Cardiac fibroblast (primary cell): ENCODE measurements at regions not wholly inside any gene's neighbourhood (a gene's known extent, or its start where the extent isn't known, plus 50 kb on each side); places are given as distances from the start of the nearest gene placed in this dataset.
"Not testable (repeated sequence)": the region's sequence is repeated elsewhere in the genome, so short reads cannot be mapped to it uniquely, and the experiment has no call there.

Source experiments
- DNase-seq, 2 donors: peaks; one replicate each; pipeline versions ENCODE4 v3.0.0 to v3.0.0-alpha.2; 2010; ENCODE audit warnings: low read depth in 2 of 2
- H3K4me3 ChIP-seq, 2 donors: replicated peaks in 1 of 2; 1 replicate in 1 of 2; 2 replicates in 1 of 2; pipeline ENCODE4 v1.5.1; 2011; ENCODE audit warnings: low read depth in 2 of 2, low read length in 2 of 2, mild to moderate bottlenecking in 2 of 2, moderate library complexity in 1 of 2
- TF ChIP-seq, protein P1 (sequence below): IDR thresholded peaks from one replicate; pipeline ENCODE4 v1.5.1; 2011; ENCODE audit warnings: low read depth, mild to moderate bottlenecking, low read length, inconsistent platforms

DNA sequence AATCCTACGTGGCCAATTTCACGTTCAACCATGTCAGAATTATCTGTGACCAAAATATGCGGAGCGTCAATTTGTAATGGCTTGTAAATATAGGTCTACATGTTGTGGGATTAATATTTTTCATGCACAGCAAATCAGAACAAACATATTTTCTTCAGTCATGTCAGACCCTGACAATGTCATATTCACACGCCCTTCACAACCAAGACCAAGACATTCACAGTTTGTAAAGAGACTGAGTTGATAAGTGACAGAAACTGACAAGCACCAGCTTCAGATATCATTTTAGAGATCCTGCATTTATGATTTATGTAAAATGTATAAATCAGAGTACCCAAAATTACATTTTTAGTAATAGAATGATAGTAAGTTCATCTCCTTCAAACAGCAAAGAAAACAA lies 57.3 kb upstream of the NOVA1 start:
- no peak overlapping the region for H3K4me3 ChIP-seq
- TF ChIP-seq, protein P1, sequence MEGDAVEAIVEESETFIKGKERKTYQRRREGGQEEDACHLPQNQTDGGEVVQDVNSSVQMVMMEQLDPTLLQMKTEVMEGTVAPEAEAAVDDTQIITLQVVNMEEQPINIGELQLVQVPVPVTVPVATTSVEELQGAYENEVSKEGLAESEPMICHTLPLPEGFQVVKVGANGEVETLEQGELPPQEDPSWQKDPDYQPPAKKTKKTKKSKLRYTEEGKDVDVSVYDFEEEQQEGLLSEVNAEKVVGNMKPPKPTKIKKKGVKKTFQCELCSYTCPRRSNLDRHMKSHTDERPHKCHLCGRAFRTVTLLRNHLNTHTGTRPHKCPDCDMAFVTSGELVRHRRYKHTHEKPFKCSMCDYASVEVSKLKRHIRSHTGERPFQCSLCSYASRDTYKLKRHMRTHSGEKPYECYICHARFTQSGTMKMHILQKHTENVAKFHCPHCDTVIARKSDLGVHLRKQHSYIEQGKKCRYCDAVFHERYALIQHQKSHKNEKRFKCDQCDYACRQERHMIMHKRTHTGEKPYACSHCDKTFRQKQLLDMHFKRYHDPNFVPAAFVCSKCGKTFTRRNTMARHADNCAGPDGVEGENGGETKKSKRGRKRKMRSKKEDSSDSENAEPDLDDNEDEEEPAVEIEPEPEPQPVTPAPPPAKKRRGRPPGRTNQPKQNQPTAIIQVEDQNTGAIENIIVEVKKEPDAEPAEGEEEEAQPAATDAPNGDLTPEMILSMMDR = no peak
- DNase-seq = no peak

DNA sequence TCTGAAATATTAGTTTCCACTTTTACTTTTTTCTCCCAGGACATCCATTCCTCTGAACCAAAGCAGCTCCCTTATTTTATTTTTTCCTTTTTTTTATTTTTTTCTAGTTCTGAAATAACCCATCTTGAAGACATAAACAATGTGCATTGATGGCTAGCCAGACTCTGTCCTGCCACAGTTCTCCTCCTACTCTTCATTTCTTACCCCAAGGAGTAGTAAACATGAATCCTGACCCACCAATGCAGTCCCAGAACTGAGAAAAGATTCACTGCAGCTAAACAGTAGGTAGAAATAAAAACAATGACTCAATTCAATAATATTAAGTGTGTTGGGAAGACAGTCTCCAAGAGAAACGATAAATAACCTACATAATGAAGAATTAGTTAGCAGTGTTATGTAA lies 65.7 kb upstream of the NOVA1 start:
- DNase-seq = no peak
- H3K4me3 ChIP-seq = no peak overlapping the region
- TF ChIP-seq, protein P1 = no peak

- not testable (repeated sequence) for H3K4me3 ChIP-seq, DNase-seq
These were observed 81.0 kb upstream of the NOVA1 start for GRCh38 chr14:26678732-26679420.

- TF ChIP-seq, protein P1 = no peak
- no peak for DNase-seq
- no peak overlapping the region for H3K4me3 ChIP-seq
These were observed 87.6 kb upstream of the NOVA1 start for GRCh38 chr14:26685401-26685800.

- H3K4me3 ChIP-seq = no peak overlapping the region
- TF ChIP-seq, protein P1 = no peak
- DNase-seq = no peak
These were observed 89.5 kb upstream of the NOVA1 start for GRCh38 chr14:26687301-26687837.

DNA sequence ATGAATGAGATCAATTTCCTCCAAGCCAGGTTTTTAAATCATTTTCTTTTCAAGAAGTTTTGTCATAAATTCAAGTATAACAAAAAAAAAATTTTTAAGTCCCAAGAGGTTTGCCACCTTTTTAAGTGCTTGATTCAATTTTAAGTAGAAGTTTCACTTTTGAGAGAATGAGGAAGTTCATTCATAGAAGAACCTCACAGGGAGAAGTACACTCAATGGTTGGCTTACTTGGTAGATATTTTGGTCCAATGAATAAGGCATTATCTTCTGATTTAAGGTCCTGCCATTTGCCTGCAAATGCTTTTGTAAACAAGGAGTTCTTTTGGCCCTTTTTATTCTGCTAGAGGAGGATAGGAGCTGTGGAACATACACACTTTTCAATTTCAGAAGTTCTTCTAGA lies 96.7 kb upstream of the NOVA1 start:
- H3K4me3 ChIP-seq = no peak overlapping the region
- TF ChIP-seq, protein P1 = no peak
- DNase-seq = no peak

DNA sequence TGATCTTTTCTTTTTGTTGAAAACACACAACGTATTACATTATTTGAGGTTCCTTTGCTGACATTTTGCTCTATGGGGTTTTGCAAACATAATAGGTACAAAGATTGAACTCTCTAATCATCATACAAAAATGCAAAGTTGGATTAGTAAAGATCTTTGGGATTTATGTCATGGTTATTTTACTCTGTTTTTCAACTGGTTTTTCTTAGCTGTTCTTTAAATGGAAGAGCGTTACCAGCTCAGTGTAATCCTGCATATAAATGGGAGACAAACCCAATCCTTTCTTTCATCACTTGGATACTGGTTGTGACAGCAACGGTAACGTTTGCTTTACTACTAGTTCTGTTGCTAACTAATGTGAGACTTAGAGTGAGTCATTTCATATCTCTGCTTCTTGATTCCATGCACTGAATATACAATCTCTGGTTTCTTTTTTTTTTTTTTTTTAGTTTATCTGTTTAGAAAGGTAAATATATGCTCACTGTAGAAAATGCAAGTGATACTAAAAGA lies 104.9 kb upstream of the NOVA1 start:
- peak; percentile 38 to 46 for DNase-seq
- TF ChIP-seq, protein P1 = no peak
- no peak overlapping the region for H3K4me3 ChIP-seq
